ENCODE measurements at regions not wholly inside any gene's neighbourhood (a gene's known extent, or its start where the extent isn't known, plus 50 kb on each side); places are given as distances from the start of the nearest gene placed in this dataset.
"Not testable (repeated sequence)": the region's sequence is repeated elsewhere in the genome, so short reads cannot be mapped to it uniquely, and the experiment has no call there.

DNA sequence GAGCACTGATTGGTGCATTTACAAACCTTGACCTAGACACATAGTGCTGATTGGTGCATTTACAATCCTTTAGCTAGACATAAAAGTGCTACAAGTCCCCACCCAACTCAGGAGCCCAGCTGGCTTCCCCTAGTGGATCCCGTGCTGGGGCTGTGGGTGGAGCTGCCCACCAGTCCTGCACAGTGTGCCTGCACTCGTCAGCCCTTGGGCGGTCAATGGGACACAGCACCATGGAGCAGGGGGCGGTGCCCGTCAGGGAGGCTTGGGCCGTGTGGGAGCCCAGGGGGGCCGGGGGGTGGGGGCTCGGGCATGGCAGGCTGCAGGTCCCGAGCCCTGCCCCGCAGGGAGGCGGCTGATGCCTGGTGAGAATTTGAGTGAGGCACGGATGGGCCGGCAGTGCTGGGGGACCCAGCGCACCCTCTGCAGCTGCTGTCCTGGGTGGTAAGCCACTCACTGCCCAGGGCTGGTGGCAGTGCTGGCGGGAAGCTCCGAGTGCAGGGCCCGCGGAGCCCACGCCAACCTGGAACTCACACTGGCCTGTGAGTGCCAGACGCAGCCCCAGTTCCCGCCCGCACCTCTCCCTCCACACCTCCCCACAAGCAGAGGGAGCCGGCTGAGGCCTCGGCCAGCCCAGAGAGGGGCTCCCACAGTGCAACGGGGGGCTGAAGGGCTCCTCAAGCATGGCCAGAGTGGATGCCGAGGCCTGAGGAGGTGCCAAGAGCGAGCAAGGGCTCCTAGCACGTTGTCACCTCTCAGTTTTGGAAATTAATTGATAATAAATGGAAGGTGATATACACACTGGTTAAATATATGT is 207.7 kb downstream of the RAP2B start:
- in situ Hi-C loops (cut with MboI; ENCODE audit: low sequenced_read_pairs) = no loop called here

- in situ Hi-C loops (cut with MboI; ENCODE audit: low sequenced_read_pairs) = no loop called here
These were observed 208.7 kb downstream of the RAP2B start for GRCh38 chr3:153370680-153371079.

DNA sequence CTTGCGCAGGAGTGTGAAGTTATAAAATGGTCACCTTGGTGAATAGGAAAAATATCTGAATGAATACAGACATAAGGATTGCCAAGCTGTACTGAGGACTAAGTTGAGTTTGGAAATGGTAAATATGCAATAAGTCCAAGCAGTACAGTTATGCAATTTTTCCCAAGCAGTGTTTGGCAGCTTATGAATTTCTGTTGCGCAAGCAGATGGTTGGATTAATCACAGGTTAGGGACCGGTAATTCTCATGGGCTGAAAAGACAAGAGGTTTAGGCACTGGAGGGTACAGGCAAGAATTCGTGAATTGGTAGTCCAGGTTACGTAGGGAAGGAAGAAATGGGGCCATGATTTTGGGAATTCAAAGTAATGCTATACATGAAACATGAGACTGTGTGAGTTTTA is 210.3 kb downstream of the RAP2B start:
- in situ Hi-C loops (cut with MboI; ENCODE audit: low sequenced_read_pairs) = no loop called here

DNA sequence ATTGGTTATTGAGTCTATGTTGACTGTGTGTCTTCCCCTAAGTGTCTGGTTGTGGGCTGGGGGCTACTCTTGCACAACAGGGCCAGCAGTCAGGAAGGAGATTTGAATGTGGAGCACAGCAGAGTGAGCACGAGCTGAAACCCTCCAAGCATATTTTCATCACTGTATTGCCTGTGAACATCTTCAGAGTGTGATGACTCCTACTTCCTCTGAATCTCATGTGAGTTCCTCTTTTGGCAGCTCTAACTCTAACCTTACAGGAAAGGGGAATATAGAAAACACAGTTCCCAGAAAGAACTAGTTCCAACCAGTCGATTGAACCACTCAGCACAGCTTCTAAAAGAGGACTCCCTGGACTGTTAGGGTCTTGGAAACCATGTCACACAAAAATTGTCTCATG is 211.6 kb downstream of the RAP2B start:
- in situ Hi-C loops (cut with MboI; ENCODE audit: low sequenced_read_pairs) = no loop called here

- in situ Hi-C loops (cut with MboI; ENCODE audit: low sequenced_read_pairs) = not testable (repeated sequence)
These were observed 216.3 kb downstream of the RAP2B start for GRCh38 chr3:153378366-153378765.

- in situ Hi-C loops (cut with MboI; ENCODE audit: low sequenced_read_pairs) = no loop called here
These were observed 217.5 kb downstream of the RAP2B start for GRCh38 chr3:153379516-153379915.

- in situ Hi-C loops (cut with MboI; ENCODE audit: low sequenced_read_pairs) = no loop called here
These were observed 223.3 kb downstream of the RAP2B start for GRCh38 chr3:153385343-153385742.

GRCh38 chr3:153392363-153392762 is 230.3 kb downstream of the RAP2B start:
- in situ Hi-C loops (cut with MboI; ENCODE audit: low sequenced_read_pairs) = no loop called here

DNA sequence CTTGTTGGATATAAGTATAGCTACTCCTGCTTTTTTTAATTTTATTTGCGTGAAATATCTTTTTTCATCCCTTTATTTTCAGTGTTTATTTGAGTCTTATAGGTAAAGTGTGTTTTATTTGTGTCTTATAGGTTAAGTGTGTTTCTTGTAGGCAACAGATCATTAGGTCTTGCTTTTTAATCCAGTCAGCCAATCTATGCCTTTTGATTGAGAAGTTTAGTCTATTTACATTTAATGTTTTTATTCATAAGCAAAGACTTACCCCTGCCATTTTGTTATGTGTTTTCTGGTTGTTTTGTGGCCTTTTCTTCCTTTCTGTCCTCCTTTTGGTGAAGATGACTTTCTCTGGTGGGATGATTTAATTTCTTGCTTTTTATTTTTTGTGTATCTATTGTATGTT is 232.0 kb downstream of the RAP2B start:
- in situ Hi-C loops (cut with MboI; ENCODE audit: low sequenced_read_pairs) = no loop called here

GRCh38 chr3:153396581-153396980 is 234.6 kb downstream of the RAP2B start:
- in situ Hi-C loops (cut with MboI; ENCODE audit: low sequenced_read_pairs) = no loop called here

GRCh38 chr3:153397794-153398193 is 235.8 kb downstream of the RAP2B start:
- in situ Hi-C loops (cut with MboI; ENCODE audit: low sequenced_read_pairs) = no loop called here

DNA sequence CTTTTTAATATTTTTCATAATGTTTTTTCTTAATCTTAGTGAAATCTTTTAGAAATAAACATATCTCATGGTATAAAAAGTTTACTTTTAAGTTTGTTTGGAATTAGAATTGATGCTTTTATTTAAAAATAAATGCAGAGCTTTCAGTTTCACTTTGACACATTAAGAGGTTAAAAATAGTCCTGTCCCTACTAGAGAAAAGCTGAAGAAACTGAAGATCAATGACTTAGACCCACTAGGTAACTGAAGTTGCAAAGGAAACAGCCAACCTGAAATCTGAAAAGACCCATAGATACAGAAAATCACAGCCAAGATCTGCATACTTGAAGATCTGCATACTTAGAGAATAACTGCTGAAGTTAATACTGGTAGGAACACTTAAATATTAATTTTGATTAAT is 237.6 kb downstream of the RAP2B start:
- in situ Hi-C loops (cut with MboI; ENCODE audit: low sequenced_read_pairs) = no loop called here

- in situ Hi-C loops (cut with MboI; ENCODE audit: low sequenced_read_pairs) = no loop called here
These were observed 238.6 kb downstream of the RAP2B start for GRCh38 chr3:153400641-153401040.

DNA sequence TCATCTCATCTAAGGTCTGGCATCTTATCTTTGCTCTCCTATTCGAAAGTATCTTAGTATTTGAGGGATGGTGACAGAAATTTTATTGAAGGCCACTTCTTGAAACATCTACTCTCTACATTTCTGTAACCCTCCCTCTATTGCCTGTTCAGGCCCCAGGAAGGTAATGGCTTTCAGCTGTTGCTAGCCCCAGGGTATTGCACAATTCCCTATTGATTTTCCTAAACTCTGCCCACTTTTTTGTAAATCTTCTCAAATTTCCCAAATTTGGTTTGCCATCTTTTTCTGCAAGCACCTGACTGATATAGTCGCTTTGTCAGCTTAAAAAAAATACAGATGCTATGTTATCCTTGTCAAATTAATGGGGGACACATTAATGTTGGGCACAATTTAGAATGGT is 242.1 kb downstream of the RAP2B start:
- in situ Hi-C loops (cut with MboI; ENCODE audit: low sequenced_read_pairs) = no loop called here

DNA sequence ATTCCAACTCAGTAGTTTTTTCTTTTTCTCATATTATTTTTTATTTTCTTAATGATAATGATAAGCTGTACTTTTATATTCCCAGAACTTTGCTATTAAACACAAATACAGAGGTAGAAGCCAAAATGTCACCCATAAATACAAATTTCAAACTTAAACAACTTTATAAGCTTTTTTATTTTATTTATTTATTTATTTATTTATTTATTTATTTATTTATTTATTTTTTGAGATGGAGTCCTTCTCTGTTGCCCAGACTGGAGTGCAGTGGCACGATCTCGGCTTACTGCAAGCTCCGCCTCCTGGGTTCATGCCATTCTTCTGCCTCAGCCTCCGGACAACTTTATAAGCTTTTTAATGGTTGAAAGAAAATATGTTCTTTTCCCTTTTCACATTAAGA is 243.3 kb downstream of the RAP2B start:
- in situ Hi-C loops (cut with MboI; ENCODE audit: low sequenced_read_pairs) = not testable (repeated sequence)

DNA sequence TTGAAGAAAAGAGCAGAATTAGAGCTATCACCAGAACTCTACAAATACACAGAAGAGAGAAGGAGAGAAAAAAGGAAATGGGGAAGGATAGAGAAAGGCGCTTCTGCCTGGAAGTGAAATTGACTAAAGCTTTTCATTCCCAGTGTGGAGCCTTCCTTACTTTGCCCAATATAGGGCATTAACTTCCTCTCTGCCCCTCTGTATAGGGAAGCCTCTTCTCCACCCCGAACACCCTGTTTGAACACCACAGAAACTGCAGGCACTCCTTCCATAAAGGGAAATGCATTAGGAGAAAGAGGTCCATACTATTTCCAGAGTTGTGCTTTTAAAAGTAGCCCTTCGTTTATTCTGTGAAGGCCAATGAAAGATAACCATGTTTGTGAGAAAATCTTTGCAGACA is 248.5 kb downstream of the RAP2B start:
- in situ Hi-C loops (cut with MboI; ENCODE audit: low sequenced_read_pairs) = no loop called here

GRCh38 chr3:153414982-153415381 is 253.0 kb downstream of the RAP2B start:
- in situ Hi-C loops (cut with MboI; ENCODE audit: low sequenced_read_pairs) = no loop called here

- in situ Hi-C loops (cut with MboI; ENCODE audit: low sequenced_read_pairs) = no loop called here
These were observed 260.3 kb downstream of the RAP2B start for GRCh38 chr3:153422314-153422713.

DNA sequence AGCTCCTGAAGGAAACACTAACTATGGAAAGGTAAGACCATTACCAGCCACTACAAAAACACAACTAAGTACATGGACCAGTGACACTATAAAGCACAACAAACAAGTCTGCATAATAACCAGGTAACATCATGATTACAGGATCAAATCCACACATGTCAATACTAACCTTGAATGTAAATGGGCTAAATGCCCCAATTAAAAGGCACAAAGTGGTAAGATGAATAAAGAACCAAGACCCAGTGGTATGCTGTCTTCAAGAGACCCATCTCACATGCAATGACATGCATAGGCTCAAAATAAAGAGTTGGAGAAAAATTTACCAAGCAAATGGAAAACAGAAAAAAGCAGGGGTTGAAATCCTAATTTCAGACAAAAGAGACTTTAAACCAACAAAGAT is 261.8 kb downstream of the RAP2B start:
- in situ Hi-C loops (cut with MboI; ENCODE audit: low sequenced_read_pairs) = not testable (repeated sequence)

DNA sequence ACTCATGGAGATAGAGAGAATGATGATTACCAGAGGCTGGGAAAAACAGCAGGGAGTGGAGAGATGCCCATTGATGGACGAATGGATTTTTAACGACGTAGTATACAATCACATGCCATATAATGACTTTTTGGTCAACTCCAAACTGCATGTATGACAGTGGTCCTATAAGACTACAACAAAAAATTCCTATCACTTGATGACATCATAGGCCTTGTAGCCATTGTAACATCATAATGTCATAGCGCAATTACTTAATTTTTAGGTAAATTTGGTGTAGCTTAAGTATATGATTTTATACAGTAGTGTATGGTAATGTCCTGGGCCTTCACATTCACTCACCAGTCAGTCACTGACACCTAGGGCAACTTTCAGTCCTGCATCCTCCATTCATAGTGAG is 264.3 kb downstream of the RAP2B start:
- in situ Hi-C loops (cut with MboI; ENCODE audit: low sequenced_read_pairs) = no loop called here

GRCh38 chr3:153426803-153427202 is 264.8 kb downstream of the RAP2B start:
- in situ Hi-C loops (cut with MboI; ENCODE audit: low sequenced_read_pairs) = no loop called here

DNA sequence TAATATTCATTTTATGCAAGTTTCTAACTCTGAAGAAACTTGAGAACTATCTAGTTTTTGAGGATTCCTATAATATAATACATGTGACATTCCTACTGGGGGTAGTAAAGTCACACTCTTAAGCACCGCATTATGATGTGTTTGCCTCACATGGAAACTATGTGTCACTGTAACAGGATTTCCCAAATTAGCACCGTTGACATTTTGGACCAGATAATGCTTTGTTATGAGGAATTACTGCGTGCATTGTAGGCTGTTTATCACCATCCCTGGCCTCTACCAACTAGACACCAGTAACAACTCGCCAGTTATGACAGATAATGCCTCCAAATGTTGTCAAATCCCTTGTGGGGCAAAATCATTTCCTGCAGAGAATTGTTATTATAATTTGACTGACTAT is 267.8 kb downstream of the RAP2B start:
- in situ Hi-C loops (cut with MboI; ENCODE audit: low sequenced_read_pairs) = no loop called here

- in situ Hi-C loops (cut with MboI; ENCODE audit: low sequenced_read_pairs) = no loop called here
These were observed 269.1 kb downstream of the RAP2B start for GRCh38 chr3:153431076-153431475.
